HG03025 (cell line): ENCODE measurements at regions not wholly inside any gene's neighbourhood (a gene's known extent, or its start where the extent isn't known, plus 50 kb on each side); places are given as distances from the start of the nearest gene placed in this dataset.
"Not testable (repeated sequence)": the region's sequence is repeated elsewhere in the genome, so short reads cannot be mapped to it uniquely, and the experiment has no call there.

Experiments
- ATAC-seq: cut with Tn5 transposase; IDR thresholded peaks from one replicate; pipeline ENCODE4 v1.9.1; 2021; ENCODE audit warnings: mild to moderate bottlenecking, moderate library complexity; ENCODE audit not compliant: unreplicated experiment, low FRiP score

GRCh38 chr9:75715360-75715759, 175.1 kb upstream of the PCSK5 start:
- ATAC-seq, result no peak

GRCh38 chr9:75718677-75719076, 171.8 kb upstream of the PCSK5 start:
- ATAC-seq, result no peak

- ATAC-seq, result no peak
These were observed 162.1 kb upstream of the PCSK5 start for GRCh38 chr9:75728391-75728790.

GRCh38 chr9:75734802-75735201, 155.7 kb upstream of the PCSK5 start:
- no peak for ATAC-seq

GRCh38 chr9:75739884-75740611, 150.4 kb upstream of the PCSK5 start:
- no peak for ATAC-seq

- ATAC-seq, result no peak
These were observed 146.6 kb upstream of the PCSK5 start for GRCh38 chr9:75743855-75744254.

GRCh38 chr9:75754080-75754479, 136.4 kb upstream of the PCSK5 start:
- no peak for ATAC-seq

- ATAC-seq, result no peak
These were observed 115.3 kb upstream of the PCSK5 start for GRCh38 chr9:75775166-75775565.

- ATAC-seq, result no peak
These were observed 114.3 kb upstream of the PCSK5 start for GRCh38 chr9:75775966-75776691.

GRCh38 chr9:75780185-75780584, 110.3 kb upstream of the PCSK5 start:
- ATAC-seq, result no peak

- no peak for ATAC-seq
These were observed 102.4 kb upstream of the PCSK5 start for GRCh38 chr9:75788006-75788634.

GRCh38 chr9:75797085-75797580, 93.3 kb upstream of the PCSK5 start:
- no peak for ATAC-seq

GRCh38 chr9:75798505-75798904, 92.0 kb upstream of the PCSK5 start:
- ATAC-seq, result no peak

- no peak for ATAC-seq
These were observed 87.3 kb upstream of the PCSK5 start for GRCh38 chr9:75803130-75803529.

- no peak for ATAC-seq
These were observed 80.4 kb upstream of the PCSK5 start for GRCh38 chr9:75810063-75810462.

- no peak for ATAC-seq
These were observed 78.8 kb upstream of the PCSK5 start for GRCh38 chr9:75811692-75812091.

GRCh38 chr9:75812141-75812540, 78.3 kb upstream of the PCSK5 start:
- no peak for ATAC-seq

- no peak for ATAC-seq
These were observed 75.8 kb upstream of the PCSK5 start for GRCh38 chr9:75814667-75815066.

- ATAC-seq, result not testable (repeated sequence)
These were observed 69.9 kb upstream of the PCSK5 start for GRCh38 chr9:75820471-75821115.

GRCh38 chr9:75823151-75823550, 67.3 kb upstream of the PCSK5 start:
- no peak for ATAC-seq
